ENCODE measurements at regions not wholly inside any gene's neighbourhood (a gene's known extent, or its start where the extent isn't known, plus 50 kb on each side); places are given as distances from the start of the nearest gene placed in this dataset.

DNA sequence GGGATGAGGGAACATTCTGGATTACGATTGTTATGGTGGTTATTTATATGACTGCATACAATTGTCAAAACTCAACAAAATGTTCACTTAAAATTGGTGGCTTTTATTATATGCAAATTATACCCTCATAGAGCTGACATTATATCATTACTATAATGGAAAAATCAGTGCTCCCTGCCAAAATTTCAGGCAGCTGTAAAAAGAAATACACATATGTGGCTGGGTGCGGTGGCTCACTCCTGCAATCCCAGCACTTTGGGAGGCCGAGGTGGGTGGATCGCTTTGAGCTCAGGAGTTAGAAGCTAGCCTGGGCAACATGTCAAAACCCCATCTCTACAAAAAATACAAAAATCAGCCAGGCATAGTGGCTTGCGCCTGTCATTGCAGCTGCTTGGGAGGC is 75.8 kb upstream of the SULF2 start:
- intact Hi-C loops (cut with micrococcal nuclease; ENCODE audit: unreplicated experiment) = no loop called here
- no peak overlapping the region for H3K9ac ChIP-seq (ENCODE audit: control insufficient read depth, insufficient read depth, low read length)
- SMC1A ChIA-PET (ENCODE audit: uncharacterized antibody, unreplicated experiment) = no interaction called here
- POLR2A ChIA-PET = no interaction called here
- no peaks in the 10 kb centered on the region for H3K36me3 ChIP-seq (ENCODE audit: control insufficient read depth in 2 of 2, insufficient read depth in 2 of 2, low read length in 1 of 2)
- DNase-seq (ENCODE audit: low read depth, low spot score) (no peak), FAIRE-seq (no peak), ATAC-seq (no peak)
- no peaks in the 10 kb centered on the region for H4K20me1 ChIP-seq (ENCODE audit: control insufficient read depth, insufficient read depth)
- H3K4me1 ChIP-seq (ENCODE audit: control insufficient read depth, insufficient read depth, low read length) = peaks cover 14% of the 10 kb centered on the region
- BruUV-seq (replicated peaks) = no TSS peak
- no peak overlapping the region for H3K27ac ChIP-seq (ENCODE audit: control insufficient read depth, insufficient read depth)
- no peak overlapping the region for H3K4me3 ChIP-seq
- peaks cover 0 to 3% of the 10 kb centered on the region in 2 experiments; a peak in 2 of 4 replicates for H3K27me3 ChIP-seq (replicated peaks in 1 of 2; ENCODE audit: control insufficient read depth in 2 of 2, insufficient read depth in 2 of 2, low read length in 1 of 2)
- in situ Hi-C loops (cut with MboI) = no loop called here
- no peak overlapping the region for H2AFZ ChIP-seq (ENCODE audit: control insufficient read depth, low read depth, low read length)
- TF ChIP-seq, protein P1, sequence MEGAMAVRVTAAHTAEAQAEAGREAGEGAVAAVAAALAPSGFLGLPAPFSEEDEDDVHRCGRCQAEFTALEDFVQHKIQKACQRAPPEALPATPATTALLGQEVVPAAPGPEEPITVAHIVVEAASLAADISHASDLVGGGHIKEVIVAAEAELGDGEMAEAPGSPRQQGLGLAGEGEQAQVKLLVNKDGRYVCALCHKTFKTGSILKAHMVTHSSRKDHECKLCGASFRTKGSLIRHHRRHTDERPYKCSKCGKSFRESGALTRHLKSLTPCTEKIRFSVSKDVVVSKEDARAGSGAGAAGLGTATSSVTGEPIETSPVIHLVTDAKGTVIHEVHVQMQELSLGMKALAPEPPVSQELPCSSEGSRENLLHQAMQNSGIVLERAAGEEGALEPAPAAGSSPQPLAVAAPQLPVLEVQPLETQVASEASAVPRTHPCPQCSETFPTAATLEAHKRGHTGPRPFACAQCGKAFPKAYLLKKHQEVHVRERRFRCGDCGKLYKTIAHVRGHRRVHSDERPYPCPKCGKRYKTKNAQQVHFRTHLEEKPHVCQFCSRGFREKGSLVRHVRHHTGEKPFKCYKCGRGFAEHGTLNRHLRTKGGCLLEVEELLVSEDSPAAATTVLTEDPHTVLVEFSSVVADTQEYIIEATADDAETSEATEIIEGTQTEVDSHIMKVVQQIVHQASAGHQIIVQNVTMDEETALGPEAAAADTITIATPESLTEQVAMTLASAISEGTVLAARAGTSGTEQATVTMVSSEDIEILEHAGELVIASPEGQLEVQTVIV (IDR thresholded peaks at IDR 0.05; ENCODE audit: borderline replicate concordance, partially characterized antibody) = no peak
- TF ChIP-seq SMARCA5 (IDR thresholded peaks at IDR 0.05) = no peak
- no peak for TF ChIP-seq HDAC6 (IDR thresholded peaks at IDR 0.05; ENCODE audit: unreplicated experiment)
- TF ChIP-seq PAX5 (IDR thresholded peaks at IDR 0.05; ENCODE audit: borderline replicate concordance, low read depth, low read length) = no peak
- TF ChIP-seq, protein P2, sequence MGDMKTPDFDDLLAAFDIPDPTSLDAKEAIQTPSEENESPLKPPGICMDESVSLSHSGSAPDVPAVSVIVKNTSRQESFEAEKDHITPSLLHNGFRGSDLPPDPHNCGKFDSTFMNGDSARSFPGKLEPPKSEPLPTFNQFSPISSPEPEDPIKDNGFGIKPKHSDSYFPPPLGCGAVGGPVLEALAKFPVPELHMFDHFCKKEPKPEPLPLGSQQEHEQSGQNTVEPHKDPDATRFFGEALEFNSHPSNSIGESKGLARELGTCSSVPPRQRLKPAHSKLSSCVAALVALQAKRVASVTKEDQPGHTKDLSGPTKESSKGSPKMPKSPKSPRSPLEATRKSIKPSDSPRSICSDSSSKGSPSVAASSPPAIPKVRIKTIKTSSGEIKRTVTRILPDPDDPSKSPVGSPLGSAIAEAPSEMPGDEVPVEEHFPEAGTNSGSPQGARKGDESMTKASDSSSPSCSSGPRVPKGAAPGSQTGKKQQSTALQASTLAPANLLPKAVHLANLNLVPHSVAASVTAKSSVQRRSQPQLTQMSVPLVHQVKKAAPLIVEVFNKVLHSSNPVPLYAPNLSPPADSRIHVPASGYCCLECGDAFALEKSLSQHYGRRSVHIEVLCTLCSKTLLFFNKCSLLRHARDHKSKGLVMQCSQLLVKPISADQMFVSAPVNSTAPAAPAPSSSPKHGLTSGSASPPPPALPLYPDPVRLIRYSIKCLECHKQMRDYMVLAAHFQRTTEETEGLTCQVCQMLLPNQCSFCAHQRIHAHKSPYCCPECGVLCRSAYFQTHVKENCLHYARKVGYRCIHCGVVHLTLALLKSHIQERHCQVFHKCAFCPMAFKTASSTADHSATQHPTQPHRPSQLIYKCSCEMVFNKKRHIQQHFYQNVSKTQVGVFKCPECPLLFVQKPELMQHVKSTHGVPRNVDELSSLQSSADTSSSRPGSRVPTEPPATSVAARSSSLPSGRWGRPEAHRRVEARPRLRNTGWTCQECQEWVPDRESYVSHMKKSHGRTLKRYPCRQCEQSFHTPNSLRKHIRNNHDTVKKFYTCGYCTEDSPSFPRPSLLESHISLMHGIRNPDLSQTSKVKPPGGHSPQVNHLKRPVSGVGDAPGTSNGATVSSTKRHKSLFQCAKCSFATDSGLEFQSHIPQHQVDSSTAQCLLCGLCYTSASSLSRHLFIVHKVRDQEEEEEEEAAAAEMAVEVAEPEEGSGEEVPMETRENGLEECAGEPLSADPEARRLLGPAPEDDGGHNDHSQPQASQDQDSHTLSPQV (IDR thresholded peaks at IDR 0.05) = no peak
- no peaks in the 10 kb centered on the region for H3K9me3 ChIP-seq (replicated peaks; ENCODE audit: control insufficient read depth, insufficient read depth, low read length)
- CTCF ChIA-PET = interaction anchor here (0.9 kb wide), 1 partner anchor 760 kb away, joined by 3 read pairs; no protein-coding TSS in a partner anchor
- WGBS (ENCODE audit: insufficient coverage, insufficient replicate concordance, low lambda C conversion rate, missing lambda C conversion rate) = 54% methylated on average over 5 of the region's 5 CpGs
- no peak overlapping the region for H3K4me2 ChIP-seq (ENCODE audit: control insufficient read depth, insufficient read depth)
- no peaks in the 10 kb centered on the region for H3K79me2 ChIP-seq (ENCODE audit: control insufficient read depth, insufficient read depth, low read length)
- RAD21 ChIA-PET (ENCODE audit: unreplicated experiment) = interaction anchor here (1.3 kb wide), 1 partner anchor 759 kb away, joined by 4 read pairs; no protein-coding TSS in a partner anchor
